Neural cell (in vitro differentiated cells): ENCODE measurements at regions not wholly inside any gene's neighbourhood (a gene's known extent, or its start where the extent isn't known, plus 50 kb on each side); places are given as distances from the start of the nearest gene placed in this dataset.
"Not testable (repeated sequence)": the region's sequence is repeated elsewhere in the genome, so short reads cannot be mapped to it uniquely, and the experiment has no call there.

Source experiments
- H2AFZ ChIP-seq: fragments of 200-600, 300-800 bp; sonication (generic), shearing (Covaris generic); 2 replicates; pipeline ENCODE4 v1.6.0; 2014; ENCODE audit warnings: low read depth, mild to moderate bottlenecking, antibody characterized with exemption, low read length, moderate library complexity
- H3F3A ChIP-seq: fragments of 200-600 bp; shearing (Covaris generic); 2 replicates; pipeline ENCODE4 v1.6.1; 2016; ENCODE audit warnings: mild to moderate bottlenecking, moderate library complexity, mixed read lengths, antibody characterized with exemption, low read length; ENCODE audit not compliant: insufficient read depth, poor library complexity, severe bottlenecking
- H3K27ac ChIP-seq: fragments of 200-600, 300-800 bp; sonication (generic), shearing (Covaris generic); 2 replicates; pipeline ENCODE4 v1.5.1; 2014; ENCODE audit warnings: mild to moderate bottlenecking, low read length, moderate library complexity
- H3K27me3 ChIP-seq: fragments of 300-800, 200-600 bp; sonication (generic), shearing (Covaris generic); 2 replicates; pipeline ENCODE4 v1.6.0; 2014; ENCODE audit warnings: mild to moderate bottlenecking, low read depth, low read length, moderate library complexity; ENCODE audit not compliant: insufficient read depth
- H3K36me3 ChIP-seq: fragments of 300-800, 200-600 bp; sonication (generic), shearing (Covaris generic); 2 replicates; pipeline ENCODE4 v1.5.1; 2014; ENCODE audit warnings: mild to moderate bottlenecking, antibody characterized with exemption, low read length, moderate library complexity; ENCODE audit not compliant: insufficient read depth
- H3K4me2 ChIP-seq: fragments of 300-800, 200-600 bp; sonication (generic), shearing (Covaris generic); 2 replicates; pipeline ENCODE4 v1.6.0; 2014; ENCODE audit warnings: mild to moderate bottlenecking, low read length
- H3K4me3 ChIP-seq: fragments of 300-800, 200-600 bp; sonication (generic), shearing (Covaris generic); 2 replicates; pipeline ENCODE4 v1.5.1; 2014; ENCODE audit warnings: mild to moderate bottlenecking, low read length, moderate library complexity
- H3K79me2 ChIP-seq: fragments of 200-600 bp; shearing (Covaris generic); replicated peaks from 2 replicates; pipeline ENCODE4 v1.6.0; 2014; ENCODE audit warnings: mild to moderate bottlenecking, low read length, moderate library complexity; ENCODE audit not compliant: insufficient read depth
- H3K9ac ChIP-seq: fragments of 300-800, 200-600 bp; sonication (generic), shearing (Covaris generic); 2 replicates; pipeline ENCODE4 v1.6.1; 2016; ENCODE audit warnings: mild to moderate bottlenecking, low read length, mixed read lengths
- H3K9me2 ChIP-seq: fragments of 200-600 bp; shearing (Covaris generic); 2 replicates; pipeline ENCODE4 v1.6.1; 2016; ENCODE audit warnings: mild to moderate bottlenecking, low read length, mixed read lengths; ENCODE audit not compliant: insufficient read depth
- H3K9me3 ChIP-seq: fragments of 200-600, 300-800 bp; sonication (generic), shearing (Covaris generic); 2 replicates; pipeline ENCODE4 v1.6.1; 2016; ENCODE audit warnings: mild to moderate bottlenecking, mixed run types, low read length, moderate library complexity, mixed read lengths
- H4K20me1 ChIP-seq: fragments of 200-600 bp; shearing (Covaris generic); 2 replicates; pipeline ENCODE4 v1.6.1; 2016; ENCODE audit warnings: mild to moderate bottlenecking, mixed run types; ENCODE audit not compliant: insufficient read depth
- CTCF ChIP-seq: fragments of 450-650 bp; IDR thresholded peaks from 2 replicates; pipeline ENCODE4 v1.5.1; 2014; ENCODE audit warnings: antibody characterized with exemption, mild to moderate bottlenecking, moderate library complexity; ENCODE audit not compliant: poor library complexity, severe bottlenecking
- EP300 ChIP-seq: fragments of 450-650 bp; conservative IDR thresholded peaks from 2 replicates; pipeline ENCODE4 v1.6.1; 2014; ENCODE audit warnings: antibody characterized with exemption, mild to moderate bottlenecking, moderate library complexity; ENCODE audit not compliant: poor library complexity, severe bottlenecking
- EZH2 ChIP-seq: fragments of 200-600, 300-800 bp; shearing (Covaris generic), sonication (generic); IDR thresholded peaks from 2 replicates; pipeline ENCODE4 v1.6.1; 2014; ENCODE audit warnings: antibody characterized with exemption, low read length, borderline replicate concordance, mild to moderate bottlenecking; ENCODE audit not compliant: insufficient read depth, poor library complexity, severe bottlenecking
- MXI1 ChIP-seq: fragments of 450-650 bp; conservative IDR thresholded peaks from 2 replicates; pipeline ENCODE4 v1.6.1; 2014; ENCODE audit warnings: antibody characterized with exemption, mild to moderate bottlenecking; ENCODE audit not compliant: poor library complexity, severe bottlenecking
- POLR2AphosphoS5 ChIP-seq: IDR thresholded peaks from 2 replicates; pipeline ENCODE4 v1.6.1; 2012
- RAD21 ChIP-seq: fragments of 450-650 bp; conservative IDR thresholded peaks from 2 replicates; pipeline ENCODE4 v1.6.1; 2014; ENCODE audit warnings: antibody characterized with exemption, mild to moderate bottlenecking, moderate library complexity
- SMC3 ChIP-seq: fragments of 450-650 bp; conservative IDR thresholded peaks from 2 replicates; pipeline ENCODE4 v1.6.1; 2014; ENCODE audit warnings: antibody characterized with exemption, mild to moderate bottlenecking, moderate library complexity; ENCODE audit not compliant: poor library complexity
- TAF1 ChIP-seq: IDR thresholded peaks from 2 replicates; pipeline ENCODE4 v1.6.1; 2012; ENCODE audit warnings: low read depth
- TF ChIP-seq, protein P1 (sequence below): IDR thresholded peaks from 2 replicates; pipeline ENCODE4 v1.6.1; 2012; ENCODE audit warnings: borderline replicate concordance

GRCh38 chr22:47303161-47303890, 540.9 kb downstream of the TBC1D22A start:
- Histone ChIP-seq H3K27ac (no peak overlapping the region), H3K4me2 (no peak overlapping the region), H3K4me3 (no peak overlapping the region), H3K9me3 (no peaks in the 10 kb centered on the region), H3K79me2 (no peaks in the 10 kb centered on the region), H2AFZ (no peak overlapping the region), H3F3A (no peaks in the 10 kb centered on the region), H3K9me2 (no peaks in the 10 kb centered on the region), H4K20me1 (no peaks in the 10 kb centered on the region), H3K36me3 (no peaks in the 10 kb centered on the region), H3K9ac (no peak overlapping the region), H3K27me3 (no peaks in the 10 kb centered on the region)
- TF ChIP-seq TAF1 (no peak), EP300 (no peak), SMC3 (no peak), MXI1 (no peak), EZH2 (no peak), CTCF (no peak), RAD21 (no peak), POLR2AphosphoS5 (no peak)
- TF ChIP-seq, protein P1, sequence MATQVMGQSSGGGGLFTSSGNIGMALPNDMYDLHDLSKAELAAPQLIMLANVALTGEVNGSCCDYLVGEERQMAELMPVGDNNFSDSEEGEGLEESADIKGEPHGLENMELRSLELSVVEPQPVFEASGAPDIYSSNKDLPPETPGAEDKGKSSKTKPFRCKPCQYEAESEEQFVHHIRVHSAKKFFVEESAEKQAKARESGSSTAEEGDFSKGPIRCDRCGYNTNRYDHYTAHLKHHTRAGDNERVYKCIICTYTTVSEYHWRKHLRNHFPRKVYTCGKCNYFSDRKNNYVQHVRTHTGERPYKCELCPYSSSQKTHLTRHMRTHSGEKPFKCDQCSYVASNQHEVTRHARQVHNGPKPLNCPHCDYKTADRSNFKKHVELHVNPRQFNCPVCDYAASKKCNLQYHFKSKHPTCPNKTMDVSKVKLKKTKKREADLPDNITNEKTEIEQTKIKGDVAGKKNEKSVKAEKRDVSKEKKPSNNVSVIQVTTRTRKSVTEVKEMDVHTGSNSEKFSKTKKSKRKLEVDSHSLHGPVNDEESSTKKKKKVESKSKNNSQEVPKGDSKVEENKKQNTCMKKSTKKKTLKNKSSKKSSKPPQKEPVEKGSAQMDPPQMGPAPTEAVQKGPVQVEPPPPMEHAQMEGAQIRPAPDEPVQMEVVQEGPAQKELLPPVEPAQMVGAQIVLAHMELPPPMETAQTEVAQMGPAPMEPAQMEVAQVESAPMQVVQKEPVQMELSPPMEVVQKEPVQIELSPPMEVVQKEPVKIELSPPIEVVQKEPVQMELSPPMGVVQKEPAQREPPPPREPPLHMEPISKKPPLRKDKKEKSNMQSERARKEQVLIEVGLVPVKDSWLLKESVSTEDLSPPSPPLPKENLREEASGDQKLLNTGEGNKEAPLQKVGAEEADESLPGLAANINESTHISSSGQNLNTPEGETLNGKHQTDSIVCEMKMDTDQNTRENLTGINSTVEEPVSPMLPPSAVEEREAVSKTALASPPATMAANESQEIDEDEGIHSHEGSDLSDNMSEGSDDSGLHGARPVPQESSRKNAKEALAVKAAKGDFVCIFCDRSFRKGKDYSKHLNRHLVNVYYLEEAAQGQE, result no peak

- H3F3A ChIP-seq, H2AFZ ChIP-seq, H3K4me2 ChIP-seq, H3K79me2 ChIP-seq, H3K9me3 ChIP-seq, H3K4me3 ChIP-seq, H3K27me3 ChIP-seq, H3K36me3 ChIP-seq, H3K9me2 ChIP-seq, H3K9ac ChIP-seq, H3K27ac ChIP-seq, H4K20me1 ChIP-seq: not testable (repeated sequence)
These were observed 540.1 kb downstream of the TBC1D22A start for GRCh38 chr22:47302587-47302986.
